WTC11 (cell line): ENCODE measurements at regions not wholly inside any gene's neighbourhood (a gene's known extent, or its start where the extent isn't known, plus 50 kb on each side); places are given as distances from the start of the nearest gene placed in this dataset.

Experiments used
- ATAC-seq: fragments of 200-7000 bp; cut with Tn5 transposase; 2 replicates; pipeline ENCODE4 v1.10.0; 2021; ENCODE audit warnings: mild to moderate bottlenecking, moderate library complexity
- CTCF ChIA-PET: fragments of 300-600 bp; sonication (Branson Sonifier 250); formaldehyde crosslinking; loops from one replicate; lab custom pipeline; 2021; ENCODE audit warnings: antibody characterized with exemption; lab: Charles Lee
- POLR2A ChIA-PET: fragments of 350-600 bp; sonication (Branson Sonifier 250); formaldehyde crosslinking; loops from one replicate; lab custom pipeline; 2021; ENCODE audit warnings: antibody characterized with exemption; lab: Charles Lee
- DNase-seq: peaks from one replicate; pipeline ENCODE4 v3.0.0; 2021; ENCODE audit warnings: low spot score
- H3K27ac Mint-ChIP-seq: 2 replicates; pipeline ENCODE4 v1.8.0; 2021; ENCODE audit warnings: mixed read lengths
- H3K27me3 Mint-ChIP-seq: 2 replicates; pipeline ENCODE4 v1.8.0; 2021; ENCODE audit warnings: low read depth, mild to moderate bottlenecking, moderate library complexity, mixed read lengths
- H3K36me3 Mint-ChIP-seq: 2 replicates; pipeline ENCODE4 v1.8.0; 2021; ENCODE audit warnings: mixed read lengths
- H3K4me1 Mint-ChIP-seq: 2 replicates; pipeline ENCODE4 v1.8.0; 2022; ENCODE audit warnings: mixed read lengths
- H3K4me3 Mint-ChIP-seq: 2 replicates; pipeline ENCODE4 v1.8.0; 2021; ENCODE audit warnings: mild to moderate bottlenecking, moderate library complexity, mixed read lengths
- H3K9me3 Mint-ChIP-seq: 2 replicates; pipeline ENCODE4 v1.8.0; 2021; ENCODE audit warnings: mixed read lengths
- ATF6 ChIP-seq: sonication (generic); formaldehyde crosslinking; IDR thresholded peaks from 2 replicates; pipeline ENCODE4 v1.8.1; 2023; ENCODE audit warnings: mild to moderate bottlenecking, missing genetic modification reagents
- CREB1 ChIP-seq: sonication (generic); formaldehyde crosslinking; IDR thresholded peaks from 2 replicates; pipeline ENCODE4 v1.8.0; 2023; ENCODE audit warnings: mild to moderate bottlenecking, missing genetic modification reagents
- FOXP4 ChIP-seq: sonication (generic); formaldehyde crosslinking; IDR thresholded peaks from 2 replicates; pipeline ENCODE4 v1.8.0; 2022; ENCODE audit warnings: mild to moderate bottlenecking, missing genetic modification reagents
- GTF2I ChIP-seq: fragments of 250-450 bp; sonication (Bioruptor Pico); conservative IDR thresholded peaks from 2 replicates; pipeline ENCODE4 v1.4.0; 2021; ENCODE audit warnings: mild to moderate bottlenecking
- HMGA2 ChIP-seq: fragments of 250-450 bp; sonication (Bioruptor Pico); IDR thresholded peaks from 2 replicates; pipeline ENCODE4 v1.4.0; 2021; ENCODE audit warnings: mild to moderate bottlenecking, moderate library complexity
- KAT7 ChIP-seq: sonication (generic); formaldehyde crosslinking; IDR thresholded peaks from 2 replicates; pipeline ENCODE4 v1.8.1; 2023; ENCODE audit warnings: missing genetic modification reagents, mild to moderate bottlenecking, borderline replicate concordance
- MAX ChIP-seq: sonication (generic); formaldehyde crosslinking; IDR thresholded peaks from 2 replicates; pipeline ENCODE4 v1.8.0; 2022; ENCODE audit warnings: mild to moderate bottlenecking, missing genetic modification reagents
- MXD4 ChIP-seq: fragments of 250-450 bp; sonication (Bioruptor Pico); IDR thresholded peaks from 2 replicates; pipeline ENCODE4 v1.8.0; 2021; ENCODE audit warnings: mild to moderate bottlenecking, moderate library complexity, borderline replicate concordance
- MYBL2 ChIP-seq: sonication (generic); formaldehyde crosslinking; IDR thresholded peaks from 2 replicates; pipeline ENCODE4 v1.8.1; 2023; ENCODE audit warnings: mild to moderate bottlenecking, moderate library complexity, missing genetic modification reagents
- NFE2L1 ChIP-seq: sonication (generic); formaldehyde crosslinking; IDR thresholded peaks from 2 replicates; pipeline ENCODE4 v1.8.1; 2023; ENCODE audit warnings: missing genetic modification reagents
- NFYB ChIP-seq: sonication (generic); formaldehyde crosslinking; conservative IDR thresholded peaks from 2 replicates; pipeline ENCODE4 v1.8.0; 2022; ENCODE audit warnings: low read depth, missing genetic modification reagents
- NR2C2 ChIP-seq: sonication (generic); formaldehyde crosslinking; IDR thresholded peaks from 2 replicates; pipeline ENCODE4 v1.8.0; 2022; ENCODE audit warnings: mild to moderate bottlenecking, missing genetic modification reagents
- NR3C1 ChIP-seq: sonication (generic); formaldehyde crosslinking; conservative IDR thresholded peaks from 2 replicates; pipeline ENCODE4 v1.8.1; 2023; ENCODE audit warnings: low read depth, mild to moderate bottlenecking, missing genetic modification reagents
- SMAD3 ChIP-seq: sonication (generic); formaldehyde crosslinking; IDR thresholded peaks from 2 replicates; pipeline ENCODE4 v1.8.0; 2022; ENCODE audit warnings: missing genetic modification reagents, mild to moderate bottlenecking, borderline replicate concordance
- TCF7 ChIP-seq: sonication (generic); formaldehyde crosslinking; IDR thresholded peaks from 2 replicates; pipeline ENCODE4 v1.8.0; 2022; ENCODE audit warnings: mild to moderate bottlenecking, low read depth, missing genetic modification reagents, moderate library complexity
- USF1 ChIP-seq: sonication (generic); formaldehyde crosslinking; IDR thresholded peaks from 2 replicates; pipeline ENCODE4 v1.8.0; 2022; ENCODE audit warnings: mild to moderate bottlenecking, missing genetic modification reagents
- ZNF121 ChIP-seq: sonication (generic); formaldehyde crosslinking; IDR thresholded peaks from 2 replicates; pipeline ENCODE4 v1.8.0; 2023; ENCODE audit warnings: missing genetic modification reagents
- ZNF671 ChIP-seq: fragments of 250-450 bp; sonication (Bioruptor Pico); IDR thresholded peaks from 2 replicates; pipeline ENCODE4 v1.8.0; 2021; ENCODE audit warnings: mild to moderate bottlenecking
- TF ChIP-seq, protein P1 (sequence below): fragments of 250-450 bp; sonication (Bioruptor Pico); IDR thresholded peaks from 2 replicates; pipeline ENCODE4 v2.1.2; 2022; ENCODE audit warnings: mild to moderate bottlenecking, moderate library complexity
- TF ChIP-seq, protein P2 (sequence below): sonication (generic); formaldehyde crosslinking; IDR thresholded peaks from 2 replicates; pipeline ENCODE4 v1.8.1; 2023; ENCODE audit warnings: mild to moderate bottlenecking, moderate library complexity, missing genetic modification reagents
- TF ChIP-seq, protein P3 (sequence below): fragments of 250-450 bp; sonication (Bioruptor Pico); IDR thresholded peaks from 2 replicates; pipeline ENCODE4 v1.8.0; 2021; ENCODE audit warnings: mild to moderate bottlenecking
- TF ChIP-seq, protein P4 (sequence below): sonication (generic); formaldehyde crosslinking; IDR thresholded peaks from 2 replicates; pipeline ENCODE4 v1.8.1; 2022; ENCODE audit warnings: mild to moderate bottlenecking, missing genetic modification reagents, moderate library complexity, borderline replicate concordance

DNA sequence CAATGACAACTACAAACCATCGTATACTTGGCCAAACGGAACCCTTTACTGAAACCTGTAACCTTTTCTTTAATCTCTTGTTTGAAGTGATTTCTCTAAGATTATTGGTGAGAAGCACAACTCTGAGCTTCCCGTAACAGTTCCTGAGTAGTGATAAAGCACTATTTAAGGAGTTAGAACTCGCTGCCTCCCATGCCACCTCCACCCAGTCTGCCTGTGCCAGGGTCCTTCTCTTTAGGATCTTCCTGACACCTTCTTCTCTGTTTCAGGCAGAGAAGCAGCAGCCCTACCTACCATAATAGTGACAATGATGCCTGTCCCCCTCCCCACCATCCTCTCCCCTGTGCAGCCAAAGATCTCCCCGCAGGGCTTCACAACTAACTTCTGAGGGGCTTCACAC lies 330.6 kb downstream of the ZSWIM6 start:
- DNase-seq = no peak
- ChIA-PET CTCF (no interaction called here), POLR2A (no interaction called here)
- Mint-ChIP-seq H3K4me3 (no peak overlapping the region), H3K4me1 (peaks cover 20% of the 10 kb centered on the region), H3K27me3 (peaks cover 16% of the 10 kb centered on the region), H3K27ac (no peak overlapping the region), H3K9me3 (no peaks in the 10 kb centered on the region), H3K36me3 (no peaks in the 10 kb centered on the region)
- no peak for ATAC-seq
- TF ChIP-seq, protein P1, sequence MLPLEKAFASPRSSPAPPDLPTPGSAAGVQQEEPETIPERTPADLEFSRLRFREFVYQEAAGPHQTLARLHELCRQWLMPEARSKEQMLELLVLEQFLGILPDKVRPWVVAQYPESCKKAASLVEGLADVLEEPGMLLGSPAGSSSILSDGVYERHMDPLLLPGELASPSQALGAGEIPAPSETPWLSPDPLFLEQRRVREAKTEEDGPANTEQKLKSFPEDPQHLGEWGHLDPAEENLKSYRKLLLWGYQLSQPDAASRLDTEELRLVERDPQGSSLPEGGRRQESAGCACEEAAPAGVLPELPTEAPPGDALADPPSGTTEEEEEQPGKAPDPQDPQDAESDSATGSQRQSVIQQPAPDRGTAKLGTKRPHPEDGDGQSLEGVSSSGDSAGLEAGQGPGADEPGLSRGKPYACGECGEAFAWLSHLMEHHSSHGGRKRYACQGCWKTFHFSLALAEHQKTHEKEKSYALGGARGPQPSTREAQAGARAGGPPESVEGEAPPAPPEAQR = no peak
- TF ChIP-seq MAX (CRISPR knock-in tag) (no peak), SMAD3 (no peak), MYBL2 (CRISPR knock-in tag) (no peak), FOXP4 (CRISPR knock-in tag) (no peak)
- TF ChIP-seq, protein P2, sequence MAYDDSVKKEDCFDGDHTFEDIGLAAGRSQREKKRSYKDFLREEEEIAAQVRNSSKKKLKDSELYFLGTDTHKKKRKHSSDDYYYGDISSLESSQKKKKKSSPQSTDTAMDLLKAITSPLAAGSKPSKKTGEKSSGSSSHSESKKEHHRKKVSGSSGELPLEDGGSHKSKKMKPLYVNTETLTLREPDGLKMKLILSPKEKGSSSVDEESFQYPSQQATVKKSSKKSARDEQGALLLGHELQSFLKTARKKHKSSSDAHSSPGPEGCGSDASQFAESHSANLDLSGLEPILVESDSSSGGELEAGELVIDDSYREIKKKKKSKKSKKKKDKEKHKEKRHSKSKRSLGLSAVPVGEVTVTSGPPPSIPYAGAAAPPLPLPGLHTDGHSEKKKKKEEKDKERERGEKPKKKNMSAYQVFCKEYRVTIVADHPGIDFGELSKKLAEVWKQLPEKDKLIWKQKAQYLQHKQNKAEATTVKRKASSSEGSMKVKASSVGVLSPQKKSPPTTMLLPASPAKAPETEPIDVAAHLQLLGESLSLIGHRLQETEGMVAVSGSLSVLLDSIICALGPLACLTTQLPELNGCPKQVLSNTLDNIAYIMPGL (CRISPR knock-in tag) = no peak
- TF ChIP-seq, protein P3, sequence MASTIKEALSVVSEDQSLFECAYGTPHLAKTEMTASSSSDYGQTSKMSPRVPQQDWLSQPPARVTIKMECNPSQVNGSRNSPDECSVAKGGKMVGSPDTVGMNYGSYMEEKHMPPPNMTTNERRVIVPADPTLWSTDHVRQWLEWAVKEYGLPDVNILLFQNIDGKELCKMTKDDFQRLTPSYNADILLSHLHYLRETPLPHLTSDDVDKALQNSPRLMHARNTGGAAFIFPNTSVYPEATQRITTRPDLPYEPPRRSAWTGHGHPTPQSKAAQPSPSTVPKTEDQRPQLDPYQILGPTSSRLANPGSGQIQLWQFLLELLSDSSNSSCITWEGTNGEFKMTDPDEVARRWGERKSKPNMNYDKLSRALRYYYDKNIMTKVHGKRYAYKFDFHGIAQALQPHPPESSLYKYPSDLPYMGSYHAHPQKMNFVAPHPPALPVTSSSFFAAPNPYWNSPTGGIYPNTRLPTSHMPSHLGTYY (CRISPR knock-in tag) = no peak

DNA sequence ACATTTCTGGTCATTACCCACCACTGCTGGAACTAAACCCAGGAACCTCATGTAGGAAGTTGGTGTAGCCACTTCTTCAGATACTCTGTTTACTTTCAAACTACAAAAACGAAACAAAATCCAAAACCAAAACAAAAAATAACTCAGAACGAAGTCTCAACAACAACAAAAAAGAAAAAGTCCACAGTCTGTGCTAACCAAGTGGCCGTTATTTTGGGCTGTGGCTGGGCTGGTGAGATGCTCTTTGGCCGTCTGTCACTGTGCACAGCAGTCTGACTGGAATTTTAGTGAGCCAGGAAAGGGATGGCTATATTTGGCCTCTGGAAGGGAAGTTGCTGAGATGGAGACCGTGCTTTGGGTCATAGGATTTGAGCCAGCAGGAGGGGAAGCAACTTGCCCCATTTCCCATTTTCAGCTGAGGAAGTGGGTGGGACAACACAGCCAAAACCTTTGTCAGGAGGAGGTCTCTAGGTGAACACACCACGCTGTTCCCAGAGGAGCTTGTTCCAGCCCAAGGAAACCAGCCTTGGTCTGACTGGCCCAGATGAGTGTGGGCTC lies 334.1 kb downstream of the ZSWIM6 start:
- Mint-ChIP-seq H3K4me3 (no peak overlapping the region), H3K27me3 (peaks cover 1% of the 10 kb centered on the region; the same call in 1 of the 2 replicates)
- TF ChIP-seq, protein P2 (CRISPR knock-in tag) = no peak
- TF ChIP-seq, protein P4, sequence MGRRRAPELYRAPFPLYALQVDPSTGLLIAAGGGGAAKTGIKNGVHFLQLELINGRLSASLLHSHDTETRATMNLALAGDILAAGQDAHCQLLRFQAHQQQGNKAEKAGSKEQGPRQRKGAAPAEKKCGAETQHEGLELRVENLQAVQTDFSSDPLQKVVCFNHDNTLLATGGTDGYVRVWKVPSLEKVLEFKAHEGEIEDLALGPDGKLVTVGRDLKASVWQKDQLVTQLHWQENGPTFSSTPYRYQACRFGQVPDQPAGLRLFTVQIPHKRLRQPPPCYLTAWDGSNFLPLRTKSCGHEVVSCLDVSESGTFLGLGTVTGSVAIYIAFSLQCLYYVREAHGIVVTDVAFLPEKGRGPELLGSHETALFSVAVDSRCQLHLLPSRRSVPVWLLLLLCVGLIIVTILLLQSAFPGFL (CRISPR knock-in tag) = no peak
- no peak for TF ChIP-seq NFE2L1 (CRISPR knock-in tag)
- no peak for TF ChIP-seq SMAD3
- TF ChIP-seq NR3C1 = no peak
- TF ChIP-seq MXD4 = no peak
- TF ChIP-seq ZNF121 = no peak
- no peak for TF ChIP-seq TCF7
- no peak for TF ChIP-seq CREB1 (CRISPR knock-in tag)
- TF ChIP-seq NR2C2 (CRISPR knock-in tag) = no peak
- TF ChIP-seq ATF6 (CRISPR knock-in tag) = no peak
- no peak for TF ChIP-seq NFYB (CRISPR knock-in tag)
- no peak for TF ChIP-seq USF1
- TF ChIP-seq MAX (CRISPR knock-in tag) = no peak
- TF ChIP-seq KAT7 (CRISPR knock-in tag) = no peak
- no peak for TF ChIP-seq GTF2I (CRISPR knock-in tag)
- TF ChIP-seq HMGA2 (CRISPR knock-in tag) = no peak
- no peak for TF ChIP-seq ZNF671 (CRISPR knock-in tag)

More for the DNA sequence above, 334.1 kb downstream of the ZSWIM6 start:
- no peak for ATAC-seq
- Mint-ChIP-seq H3K36me3 (no peaks in the 10 kb centered on the region), H3K4me1 (no peaks in the 10 kb centered on the region), H3K27ac (no peak overlapping the region), H3K9me3 (peaks cover 5% of the 10 kb centered on the region)
- POLR2A ChIA-PET = no interaction called here
- CTCF ChIA-PET = no interaction called here
- no peak for DNase-seq
